ENCODE measurements at regions not wholly inside any gene's neighbourhood (a gene's known extent, or its start where the extent isn't known, plus 50 kb on each side); places are given as distances from the start of the nearest gene placed in this dataset.
A peak's percentile ranks its signal among the peaks of the same experiment; 100 is the strongest.

- 0 out of 2 replicates have a peak, but pooled peaks have one; percentile 50 for TF ChIP-seq CBFB (CRISPR knock-in tag; IDR thresholded peaks at IDR 0.05; ENCODE audit: low read depth)
- TF ChIP-seq ZBTB21 (CRISPR knock-in tag; IDR thresholded peaks at IDR 0.05; ENCODE audit: borderline replicate concordance), result peak; percentile 28; the same call in 1 of the 2 replicates
- TF ChIP-seq ZNF396 (CRISPR knock-in tag; IDR thresholded peaks at IDR 0.05; ENCODE audit: borderline replicate concordance), result no peak
- TF ChIP-seq, protein P1, sequence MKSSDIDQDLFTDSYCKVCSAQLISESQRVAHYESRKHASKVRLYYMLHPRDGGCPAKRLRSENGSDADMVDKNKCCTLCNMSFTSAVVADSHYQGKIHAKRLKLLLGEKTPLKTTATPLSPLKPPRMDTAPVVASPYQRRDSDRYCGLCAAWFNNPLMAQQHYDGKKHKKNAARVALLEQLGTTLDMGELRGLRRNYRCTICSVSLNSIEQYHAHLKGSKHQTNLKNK (CRISPR knock-in tag; IDR thresholded peaks at IDR 0.05), result 0 out of 2 replicates have a peak, but pooled peaks have one; percentile 53
- TF ChIP-seq FOXJ3 (CRISPR knock-in tag; IDR thresholded peaks at IDR 0.05; ENCODE audit: borderline replicate concordance), result no peak
- no peak for TF ChIP-seq PRRX2 (CRISPR knock-in tag; IDR thresholded peaks at IDR 0.05)
- TF ChIP-seq ESRRA (CRISPR knock-in tag; IDR thresholded peaks at IDR 0.05; ENCODE audit: borderline replicate concordance), result no peak
- TF ChIP-seq CREB1 (CRISPR knock-in tag; IDR thresholded peaks at IDR 0.05), result no peak
- peak; percentile 13; the same call in 1 of the 2 replicates for TF ChIP-seq ZNF121 (CRISPR knock-in tag; IDR thresholded peaks at IDR 0.05)
- TF ChIP-seq OVOL2 (CRISPR knock-in tag; IDR thresholded peaks at IDR 0.05; ENCODE audit: borderline replicate concordance), result no peak
- TF ChIP-seq, protein P2, sequence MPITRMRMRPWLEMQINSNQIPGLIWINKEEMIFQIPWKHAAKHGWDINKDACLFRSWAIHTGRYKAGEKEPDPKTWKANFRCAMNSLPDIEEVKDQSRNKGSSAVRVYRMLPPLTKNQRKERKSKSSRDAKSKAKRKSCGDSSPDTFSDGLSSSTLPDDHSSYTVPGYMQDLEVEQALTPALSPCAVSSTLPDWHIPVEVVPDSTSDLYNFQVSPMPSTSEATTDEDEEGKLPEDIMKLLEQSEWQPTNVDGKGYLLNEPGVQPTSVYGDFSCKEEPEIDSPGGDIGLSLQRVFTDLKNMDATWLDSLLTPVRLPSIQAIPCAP (CRISPR knock-in tag; IDR thresholded peaks at IDR 0.05), result no peak
- TF ChIP-seq ZNF423 (CRISPR knock-in tag; IDR thresholded peaks at IDR 0.05), result peak; percentile 96
- TF ChIP-seq IRF2 (CRISPR knock-in tag; IDR thresholded peaks at IDR 0.05; ENCODE audit: borderline replicate concordance, low read depth), result no peak
- no peak for TF ChIP-seq KAT7 (CRISPR knock-in tag; IDR thresholded peaks at IDR 0.05; ENCODE audit: borderline replicate concordance)
- TF ChIP-seq FOXK1 (CRISPR knock-in tag; IDR thresholded peaks at IDR 0.05), result no peak
- TF ChIP-seq NFYB (CRISPR knock-in tag; conservative IDR thresholded peaks at IDR 0.05; ENCODE audit: low read depth), result peak; percentile 63
- TF ChIP-seq TCF7 (CRISPR knock-in tag; IDR thresholded peaks at IDR 0.05; ENCODE audit: low read depth), result no peak
- TF ChIP-seq ZNF232 (CRISPR knock-in tag; IDR thresholded peaks at IDR 0.05), result no peak
- TF ChIP-seq, protein P3, sequence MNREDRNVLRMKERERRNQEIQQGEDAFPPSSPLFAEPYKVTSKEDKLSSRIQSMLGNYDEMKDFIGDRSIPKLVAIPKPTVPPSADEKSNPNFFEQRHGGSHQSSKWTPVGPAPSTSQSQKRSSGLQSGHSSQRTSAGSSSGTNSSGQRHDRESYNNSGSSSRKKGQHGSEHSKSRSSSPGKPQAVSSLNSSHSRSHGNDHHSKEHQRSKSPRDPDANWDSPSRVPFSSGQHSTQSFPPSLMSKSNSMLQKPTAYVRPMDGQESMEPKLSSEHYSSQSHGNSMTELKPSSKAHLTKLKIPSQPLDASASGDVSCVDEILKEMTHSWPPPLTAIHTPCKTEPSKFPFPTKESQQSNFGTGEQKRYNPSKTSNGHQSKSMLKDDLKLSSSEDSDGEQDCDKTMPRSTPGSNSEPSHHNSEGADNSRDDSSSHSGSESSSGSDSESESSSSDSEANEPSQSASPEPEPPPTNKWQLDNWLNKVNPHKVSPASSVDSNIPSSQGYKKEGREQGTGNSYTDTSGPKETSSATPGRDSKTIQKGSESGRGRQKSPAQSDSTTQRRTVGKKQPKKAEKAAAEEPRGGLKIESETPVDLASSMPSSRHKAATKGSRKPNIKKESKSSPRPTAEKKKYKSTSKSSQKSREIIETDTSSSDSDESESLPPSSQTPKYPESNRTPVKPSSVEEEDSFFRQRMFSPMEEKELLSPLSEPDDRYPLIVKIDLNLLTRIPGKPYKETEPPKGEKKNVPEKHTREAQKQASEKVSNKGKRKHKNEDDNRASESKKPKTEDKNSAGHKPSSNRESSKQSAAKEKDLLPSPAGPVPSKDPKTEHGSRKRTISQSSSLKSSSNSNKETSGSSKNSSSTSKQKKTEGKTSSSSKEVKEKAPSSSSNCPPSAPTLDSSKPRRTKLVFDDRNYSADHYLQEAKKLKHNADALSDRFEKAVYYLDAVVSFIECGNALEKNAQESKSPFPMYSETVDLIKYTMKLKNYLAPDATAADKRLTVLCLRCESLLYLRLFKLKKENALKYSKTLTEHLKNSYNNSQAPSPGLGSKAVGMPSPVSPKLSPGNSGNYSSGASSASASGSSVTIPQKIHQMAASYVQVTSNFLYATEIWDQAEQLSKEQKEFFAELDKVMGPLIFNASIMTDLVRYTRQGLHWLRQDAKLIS (CRISPR knock-in tag; IDR thresholded peaks at IDR 0.05; ENCODE audit: borderline replicate concordance), result no peak
- TF ChIP-seq ETV6 (CRISPR knock-in tag; IDR thresholded peaks at IDR 0.05), result no peak
- no peak for TF ChIP-seq FOXP1 (CRISPR knock-in tag; IDR thresholded peaks at IDR 0.05; ENCODE audit: borderline replicate concordance)
- no peak for TF ChIP-seq CREM (CRISPR knock-in tag; IDR thresholded peaks at IDR 0.05)
- peak; percentile 95 for TF ChIP-seq USF1 (CRISPR knock-in tag; IDR thresholded peaks at IDR 0.05)
- no peak for TF ChIP-seq ZBTB43 (CRISPR knock-in tag; IDR thresholded peaks at IDR 0.05)
- TF ChIP-seq, protein P4, sequence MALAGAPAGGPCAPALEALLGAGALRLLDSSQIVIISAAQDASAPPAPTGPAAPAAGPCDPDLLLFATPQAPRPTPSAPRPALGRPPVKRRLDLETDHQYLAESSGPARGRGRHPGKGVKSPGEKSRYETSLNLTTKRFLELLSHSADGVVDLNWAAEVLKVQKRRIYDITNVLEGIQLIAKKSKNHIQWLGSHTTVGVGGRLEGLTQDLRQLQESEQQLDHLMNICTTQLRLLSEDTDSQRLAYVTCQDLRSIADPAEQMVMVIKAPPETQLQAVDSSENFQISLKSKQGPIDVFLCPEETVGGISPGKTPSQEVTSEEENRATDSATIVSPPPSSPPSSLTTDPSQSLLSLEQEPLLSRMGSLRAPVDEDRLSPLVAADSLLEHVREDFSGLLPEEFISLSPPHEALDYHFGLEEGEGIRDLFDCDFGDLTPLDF (CRISPR knock-in tag; IDR thresholded peaks at IDR 0.05), result no peak
- no peak for TF ChIP-seq ARID4B (CRISPR knock-in tag; IDR thresholded peaks at IDR 0.05; ENCODE audit: borderline replicate concordance)
Measured at GRCh38 chr12:125280482-125281377, 215.5 kb downstream of the AACS start (continued).
